DOHH2 (cell line): ENCODE measurements at regions not wholly inside any gene's neighbourhood (a gene's known extent, or its start where the extent isn't known, plus 50 kb on each side); places are given as distances from the start of the nearest gene placed in this dataset.

Source experiments
- H3F3A ChIP-seq: fragments of 200-600 bp; sonication (generic), shearing (Covaris generic); 2 replicates; pipeline ENCODE4 v1.6.0; 2016; ENCODE audit warnings: antibody characterized with exemption, mild to moderate bottlenecking; ENCODE audit not compliant: control insufficient read depth, insufficient read depth
- H3K27ac ChIP-seq: fragments of 200-600 bp; sonication (generic); 2 replicates; pipeline ENCODE4 v1.5.1; 2014; ENCODE audit warnings: low read depth, mild to moderate bottlenecking, low read length, moderate library complexity
- H3K27me3 ChIP-seq: fragments of 200-600 bp; sonication (generic); 2 replicates; pipeline ENCODE4 v1.6.1; 2014; ENCODE audit warnings: mild to moderate bottlenecking, low read length, mixed read lengths; ENCODE audit not compliant: control insufficient read depth
- H3K36me3 ChIP-seq: fragments of 200-600 bp; sonication (generic); 2 replicates; pipeline ENCODE4 v1.6.1; 2014; ENCODE audit warnings: mild to moderate bottlenecking, low read length, moderate library complexity, mixed read lengths; ENCODE audit not compliant: control insufficient read depth
- H3K4me1 ChIP-seq: fragments of 200-600 bp; sonication (generic); 2 replicates; pipeline ENCODE4 v1.6.1; 2014; ENCODE audit warnings: mild to moderate bottlenecking, low read length, mixed read lengths; ENCODE audit not compliant: control insufficient read depth
- H3K4me2 ChIP-seq: fragments of 200-600 bp; sonication (generic); 2 replicates; pipeline ENCODE4 v1.6.0; 2014; ENCODE audit warnings: mild to moderate bottlenecking, low read length, moderate library complexity
- H3K4me3 ChIP-seq: fragments of 200-600 bp; sonication (generic); 2 replicates; pipeline ENCODE4 v1.5.1; 2014; ENCODE audit warnings: mild to moderate bottlenecking, low read length, mixed read lengths
- H3K79me2 ChIP-seq: fragments of 200-600 bp; sonication (generic); 2 replicates; pipeline ENCODE4 v1.6.1; 2014; ENCODE audit warnings: mild to moderate bottlenecking, low read length, mixed read lengths; ENCODE audit not compliant: control insufficient read depth
- H3K9me2 ChIP-seq: fragments of 200-600 bp; sonication (generic); replicated peaks from 2 replicates; pipeline ENCODE4 v1.6.1; 2014; ENCODE audit warnings: mild to moderate bottlenecking, low read length, mixed read lengths; ENCODE audit not compliant: control insufficient read depth
- H3K9me3 ChIP-seq: fragments of 200-600 bp; sonication (generic); 2 replicates; pipeline ENCODE4 v1.6.1; 2014; ENCODE audit warnings: antibody characterized with exemption, low read length, mixed read lengths; ENCODE audit not compliant: control insufficient read depth, insufficient read depth
- H4K20me1 ChIP-seq: fragments of 200-600 bp; sonication (generic); 2 replicates; pipeline ENCODE4 v1.6.0; 2014; ENCODE audit warnings: low read depth, mild to moderate bottlenecking, antibody characterized with exemption, low read length, moderate library complexity; ENCODE audit not compliant: control insufficient read depth, insufficient read depth
- EZH2phosphoT487 ChIP-seq: fragments of 200-600 bp; sonication (generic); IDR thresholded peaks from 2 replicates; pipeline ENCODE4 v1.6.1; 2017; ENCODE audit warnings: borderline replicate concordance, mild to moderate bottlenecking, antibody characterized with exemption, low read length, moderate library complexity, mixed read lengths
- TF ChIP-seq, protein P1 (sequence below): fragments of 200-600 bp; sonication (generic); IDR thresholded peaks from one replicate; pipeline ENCODE4 v1.5.1; 2014; ENCODE audit warnings: antibody characterized with exemption, mild to moderate bottlenecking, low read depth, low read length; ENCODE audit not compliant: poor library complexity, severe bottlenecking

DNA sequence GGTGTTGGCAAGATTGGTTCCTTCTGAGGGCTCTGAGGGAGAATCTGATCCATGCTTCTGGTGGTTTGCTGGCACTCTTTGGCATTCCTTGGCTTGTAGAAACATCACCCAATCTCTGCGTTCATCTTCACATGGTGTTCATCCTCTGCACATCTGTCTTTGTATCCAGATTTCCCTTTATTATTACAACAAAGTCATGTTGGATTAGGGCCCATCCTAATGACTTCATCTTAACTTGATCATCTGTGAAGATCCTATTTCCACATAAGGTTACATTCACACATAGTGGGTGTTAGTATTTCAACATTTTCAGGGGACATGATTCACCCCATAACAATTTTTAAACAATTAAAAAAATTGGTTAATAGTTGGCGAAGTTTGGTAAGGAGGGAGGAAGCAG is 177.4 kb upstream of the CWC22 start:
- Histone ChIP-seq H3K9me2 (no peaks in the 10 kb centered on the region), H3K4me1 (no peaks in the 10 kb centered on the region), H3F3A (no peaks in the 10 kb centered on the region)

DNA sequence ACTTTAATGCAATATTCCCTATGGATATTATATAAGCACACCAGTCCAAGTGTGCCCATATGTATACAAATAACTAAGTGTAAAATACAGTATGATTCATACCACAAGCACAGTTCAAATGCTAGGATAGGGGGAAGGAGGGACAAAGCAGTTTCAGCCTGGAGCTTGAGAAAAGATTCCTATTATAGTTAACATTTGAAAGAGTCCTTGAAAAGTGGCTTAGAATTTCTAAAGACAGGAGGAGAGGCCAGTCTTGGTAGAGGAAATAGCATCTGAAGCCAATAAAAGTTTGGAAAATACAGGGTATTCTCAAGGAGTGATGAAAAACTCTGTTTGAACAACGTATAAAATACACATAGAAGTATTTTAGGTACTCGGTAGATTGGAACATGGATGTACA is 173.4 kb upstream of the CWC22 start:
- no peaks in the 10 kb centered on the region for H3K9me2 ChIP-seq
- H3K27ac ChIP-seq: no peak overlapping the region
- no peak overlapping the region for H3K4me3 ChIP-seq
- no peaks in the 10 kb centered on the region for H3K27me3 ChIP-seq
- H3K79me2 ChIP-seq: no peaks in the 10 kb centered on the region
- no peaks in the 10 kb centered on the region for H3K4me1 ChIP-seq
- TF ChIP-seq, protein P1, sequence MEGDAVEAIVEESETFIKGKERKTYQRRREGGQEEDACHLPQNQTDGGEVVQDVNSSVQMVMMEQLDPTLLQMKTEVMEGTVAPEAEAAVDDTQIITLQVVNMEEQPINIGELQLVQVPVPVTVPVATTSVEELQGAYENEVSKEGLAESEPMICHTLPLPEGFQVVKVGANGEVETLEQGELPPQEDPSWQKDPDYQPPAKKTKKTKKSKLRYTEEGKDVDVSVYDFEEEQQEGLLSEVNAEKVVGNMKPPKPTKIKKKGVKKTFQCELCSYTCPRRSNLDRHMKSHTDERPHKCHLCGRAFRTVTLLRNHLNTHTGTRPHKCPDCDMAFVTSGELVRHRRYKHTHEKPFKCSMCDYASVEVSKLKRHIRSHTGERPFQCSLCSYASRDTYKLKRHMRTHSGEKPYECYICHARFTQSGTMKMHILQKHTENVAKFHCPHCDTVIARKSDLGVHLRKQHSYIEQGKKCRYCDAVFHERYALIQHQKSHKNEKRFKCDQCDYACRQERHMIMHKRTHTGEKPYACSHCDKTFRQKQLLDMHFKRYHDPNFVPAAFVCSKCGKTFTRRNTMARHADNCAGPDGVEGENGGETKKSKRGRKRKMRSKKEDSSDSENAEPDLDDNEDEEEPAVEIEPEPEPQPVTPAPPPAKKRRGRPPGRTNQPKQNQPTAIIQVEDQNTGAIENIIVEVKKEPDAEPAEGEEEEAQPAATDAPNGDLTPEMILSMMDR: no peak
- no peak for TF ChIP-seq EZH2phosphoT487
- no peak overlapping the region for H3K4me2 ChIP-seq
- no peaks in the 10 kb centered on the region for H3K36me3 ChIP-seq
- H3K9me3 ChIP-seq: no peaks in the 10 kb centered on the region
- no peaks in the 10 kb centered on the region for H4K20me1 ChIP-seq
- H3F3A ChIP-seq: no peaks in the 10 kb centered on the region

More for the DNA sequence above, 177.4 kb upstream of the CWC22 start:
- H3K9me3 ChIP-seq: no peaks in the 10 kb centered on the region
- no peaks in the 10 kb centered on the region for H3K36me3 ChIP-seq
- no peaks in the 10 kb centered on the region for H4K20me1 ChIP-seq
- H3K79me2 ChIP-seq: no peaks in the 10 kb centered on the region
- H3K27ac ChIP-seq: no peak overlapping the region
- no peak overlapping the region for H3K4me2 ChIP-seq
- no peak overlapping the region for H3K4me3 ChIP-seq
- TF ChIP-seq, protein P1: no peak
- no peak for TF ChIP-seq EZH2phosphoT487
- H3K27me3 ChIP-seq: no peaks in the 10 kb centered on the region

DNA sequence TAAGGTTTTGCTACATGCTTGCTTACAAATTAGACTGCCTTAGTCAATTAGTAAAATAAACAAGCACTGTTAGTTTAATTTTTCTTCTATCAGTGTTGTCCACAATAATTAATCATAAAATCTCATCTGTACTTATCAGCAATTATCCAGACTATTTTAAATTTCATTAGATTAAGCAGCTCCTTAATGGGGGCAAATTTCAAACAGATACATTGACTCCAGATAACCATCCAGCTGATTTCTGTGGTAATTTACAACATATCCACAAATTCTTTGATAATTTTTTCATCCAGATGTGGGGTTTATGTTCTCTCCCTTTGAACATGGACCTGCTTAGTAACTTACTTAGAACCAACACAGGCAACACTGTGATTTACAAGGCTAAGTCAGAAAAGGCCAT is 170.4 kb upstream of the CWC22 start:
- TF ChIP-seq EZH2phosphoT487: no peak
- TF ChIP-seq, protein P1: no peak
- Histone ChIP-seq H3K79me2 (no peaks in the 10 kb centered on the region), H3F3A (no peaks in the 10 kb centered on the region), H3K9me3 (no peaks in the 10 kb centered on the region), H3K27me3 (no peaks in the 10 kb centered on the region), H4K20me1 (no peaks in the 10 kb centered on the region), H3K9me2 (no peaks in the 10 kb centered on the region), H3K4me3 (no peak overlapping the region), H3K4me2 (no peak overlapping the region), H3K4me1 (no peaks in the 10 kb centered on the region), H3K36me3 (no peaks in the 10 kb centered on the region), H3K27ac (no peak overlapping the region)

GRCh38 chr2:180175736-180176135 is 168.6 kb upstream of the CWC22 start:
- no peak for TF ChIP-seq EZH2phosphoT487
- TF ChIP-seq, protein P1: no peak
- Histone ChIP-seq H3K4me1 (no peaks in the 10 kb centered on the region), H3K79me2 (no peaks in the 10 kb centered on the region), H3K27ac (no peak overlapping the region), H3K9me3 (no peaks in the 10 kb centered on the region), H3K4me2 (no peak overlapping the region), H3F3A (no peaks in the 10 kb centered on the region), H3K9me2 (no peaks in the 10 kb centered on the region), H3K36me3 (no peaks in the 10 kb centered on the region), H3K27me3 (no peaks in the 10 kb centered on the region), H3K4me3 (no peak overlapping the region), H4K20me1 (no peaks in the 10 kb centered on the region)
